Stimulated activated CD8-positive, alpha-beta memory T cell treated with anti-CD3 and anti-CD28 coated beads, Interleukin-4, amount 100 ng/mL, for 24 hours (primary cell): ENCODE measurements at regions not wholly inside any gene's neighbourhood (a gene's known extent, or its start where the extent isn't known, plus 50 kb on each side); places are given as distances from the start of the nearest gene placed in this dataset.
"Not testable (repeated sequence)": the region's sequence is repeated elsewhere in the genome, so short reads cannot be mapped to it uniquely, and the experiment has no call there.

Source experiments
- DNase-seq: peaks from one replicate; pipeline ENCODE4 v3.0.0-alpha.2; 2020; ENCODE audit warnings: low read depth

- no peak for DNase-seq
Observed at GRCh38 chr11:36775756-36776155, 177.7 kb upstream of the RAG2 start.

GRCh38 chr11:36775130-36775529, 177.1 kb upstream of the RAG2 start:
- DNase-seq = no peak

GRCh38 chr11:36774603-36775002, 176.6 kb upstream of the RAG2 start:
- DNase-seq = no peak

GRCh38 chr11:36763187-36763586, 165.2 kb upstream of the RAG2 start:
- no peak for DNase-seq

- no peak for DNase-seq
Observed at GRCh38 chr11:36757075-36757474, 159.0 kb upstream of the RAG2 start.

GRCh38 chr11:36753960-36754359, 155.9 kb upstream of the RAG2 start:
- DNase-seq = no peak

- DNase-seq = no peak
Observed at GRCh38 chr11:36751996-36752395, 154.0 kb upstream of the RAG2 start.

GRCh38 chr11:36751335-36751781, 153.3 kb upstream of the RAG2 start:
- DNase-seq = no peak

GRCh38 chr11:36750349-36750748, 152.3 kb upstream of the RAG2 start:
- no peak for DNase-seq

- no peak for DNase-seq
Observed at GRCh38 chr11:36748836-36749235, 150.8 kb upstream of the RAG2 start.

- DNase-seq = peak; percentile 70
Observed at GRCh38 chr11:36746886-36747710, 149.1 kb upstream of the RAG2 start.

GRCh38 chr11:36744375-36745168, 146.5 kb upstream of the RAG2 start:
- DNase-seq = peak; percentile 45

GRCh38 chr11:36743039-36743438, 145.0 kb upstream of the RAG2 start:
- DNase-seq = no peak

GRCh38 chr11:36741515-36741914, 143.5 kb upstream of the RAG2 start:
- DNase-seq = no peak

GRCh38 chr11:36738292-36738861, 140.3 kb upstream of the RAG2 start:
- DNase-seq = no peak

GRCh38 chr11:36736103-36736502, 138.1 kb upstream of the RAG2 start:
- DNase-seq = no peak

GRCh38 chr11:36733721-36734120, 135.7 kb upstream of the RAG2 start:
- DNase-seq = not testable (repeated sequence)

- DNase-seq = no peak
Observed at GRCh38 chr11:36730761-36731160, 132.7 kb upstream of the RAG2 start.

- DNase-seq = no peak
Observed at GRCh38 chr11:36729825-36730224, 131.8 kb upstream of the RAG2 start.

- no peak for DNase-seq
Observed at GRCh38 chr11:36726420-36726819, 128.4 kb upstream of the RAG2 start.

- DNase-seq = no peak
Observed at GRCh38 chr11:36724742-36725385, 126.8 kb upstream of the RAG2 start.

- DNase-seq = no peak
Observed at GRCh38 chr11:36722421-36722820, 124.4 kb upstream of the RAG2 start.
